ENCODE measurements at regions not wholly inside any gene's neighbourhood (a gene's known extent, or its start where the extent isn't known, plus 50 kb on each side); places are given as distances from the start of the nearest gene placed in this dataset.

DNA sequence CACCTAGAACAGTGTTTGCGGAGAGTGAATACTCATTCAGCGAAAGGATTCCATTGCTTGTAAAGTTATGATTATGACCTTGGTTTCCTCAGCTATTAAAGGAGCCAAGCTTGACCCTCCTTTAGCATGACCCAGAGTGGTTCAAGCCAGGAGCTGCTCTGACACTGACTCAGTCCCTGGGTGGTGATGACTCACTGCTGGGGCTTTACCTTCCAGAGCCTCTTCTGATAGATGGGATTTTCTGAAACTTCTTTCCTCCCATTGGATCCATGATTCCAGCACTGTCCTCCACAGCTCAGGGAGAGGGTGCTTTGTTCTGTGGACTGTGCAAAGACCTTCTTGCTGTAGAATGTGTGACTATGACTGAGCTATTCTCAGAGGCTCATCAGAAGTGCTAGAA, 77.4 kb downstream of the S1PR1 start:
- TF ChIP-seq ESRRA (IDR thresholded peaks at IDR 0.05; ENCODE audit: borderline replicate concordance, low read length) (no peak), NFE2L2 (conservative IDR thresholded peaks at IDR 0.05; ENCODE audit: low read length) (no peak), ZC3H11A (IDR thresholded peaks at IDR 0.05) (no peak), RCOR1 (IDR thresholded peaks at IDR 0.05; ENCODE audit: low read depth, low read length) (no peak), HDAC2 (IDR thresholded peaks at IDR 0.05) (no peak), CHD2 (IDR thresholded peaks at IDR 0.05; ENCODE audit: low read length, partially characterized antibody) (no peak), POLR2A (IDR thresholded peaks at IDR 0.05; ENCODE audit: low read length) (no peak), EP300 (IDR thresholded peaks at IDR 0.05) (no peak)
- TF ChIP-seq, protein P1, sequence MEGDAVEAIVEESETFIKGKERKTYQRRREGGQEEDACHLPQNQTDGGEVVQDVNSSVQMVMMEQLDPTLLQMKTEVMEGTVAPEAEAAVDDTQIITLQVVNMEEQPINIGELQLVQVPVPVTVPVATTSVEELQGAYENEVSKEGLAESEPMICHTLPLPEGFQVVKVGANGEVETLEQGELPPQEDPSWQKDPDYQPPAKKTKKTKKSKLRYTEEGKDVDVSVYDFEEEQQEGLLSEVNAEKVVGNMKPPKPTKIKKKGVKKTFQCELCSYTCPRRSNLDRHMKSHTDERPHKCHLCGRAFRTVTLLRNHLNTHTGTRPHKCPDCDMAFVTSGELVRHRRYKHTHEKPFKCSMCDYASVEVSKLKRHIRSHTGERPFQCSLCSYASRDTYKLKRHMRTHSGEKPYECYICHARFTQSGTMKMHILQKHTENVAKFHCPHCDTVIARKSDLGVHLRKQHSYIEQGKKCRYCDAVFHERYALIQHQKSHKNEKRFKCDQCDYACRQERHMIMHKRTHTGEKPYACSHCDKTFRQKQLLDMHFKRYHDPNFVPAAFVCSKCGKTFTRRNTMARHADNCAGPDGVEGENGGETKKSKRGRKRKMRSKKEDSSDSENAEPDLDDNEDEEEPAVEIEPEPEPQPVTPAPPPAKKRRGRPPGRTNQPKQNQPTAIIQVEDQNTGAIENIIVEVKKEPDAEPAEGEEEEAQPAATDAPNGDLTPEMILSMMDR (IDR thresholded peaks at IDR 0.05): no peak
- TF ChIP-seq, protein P2, sequence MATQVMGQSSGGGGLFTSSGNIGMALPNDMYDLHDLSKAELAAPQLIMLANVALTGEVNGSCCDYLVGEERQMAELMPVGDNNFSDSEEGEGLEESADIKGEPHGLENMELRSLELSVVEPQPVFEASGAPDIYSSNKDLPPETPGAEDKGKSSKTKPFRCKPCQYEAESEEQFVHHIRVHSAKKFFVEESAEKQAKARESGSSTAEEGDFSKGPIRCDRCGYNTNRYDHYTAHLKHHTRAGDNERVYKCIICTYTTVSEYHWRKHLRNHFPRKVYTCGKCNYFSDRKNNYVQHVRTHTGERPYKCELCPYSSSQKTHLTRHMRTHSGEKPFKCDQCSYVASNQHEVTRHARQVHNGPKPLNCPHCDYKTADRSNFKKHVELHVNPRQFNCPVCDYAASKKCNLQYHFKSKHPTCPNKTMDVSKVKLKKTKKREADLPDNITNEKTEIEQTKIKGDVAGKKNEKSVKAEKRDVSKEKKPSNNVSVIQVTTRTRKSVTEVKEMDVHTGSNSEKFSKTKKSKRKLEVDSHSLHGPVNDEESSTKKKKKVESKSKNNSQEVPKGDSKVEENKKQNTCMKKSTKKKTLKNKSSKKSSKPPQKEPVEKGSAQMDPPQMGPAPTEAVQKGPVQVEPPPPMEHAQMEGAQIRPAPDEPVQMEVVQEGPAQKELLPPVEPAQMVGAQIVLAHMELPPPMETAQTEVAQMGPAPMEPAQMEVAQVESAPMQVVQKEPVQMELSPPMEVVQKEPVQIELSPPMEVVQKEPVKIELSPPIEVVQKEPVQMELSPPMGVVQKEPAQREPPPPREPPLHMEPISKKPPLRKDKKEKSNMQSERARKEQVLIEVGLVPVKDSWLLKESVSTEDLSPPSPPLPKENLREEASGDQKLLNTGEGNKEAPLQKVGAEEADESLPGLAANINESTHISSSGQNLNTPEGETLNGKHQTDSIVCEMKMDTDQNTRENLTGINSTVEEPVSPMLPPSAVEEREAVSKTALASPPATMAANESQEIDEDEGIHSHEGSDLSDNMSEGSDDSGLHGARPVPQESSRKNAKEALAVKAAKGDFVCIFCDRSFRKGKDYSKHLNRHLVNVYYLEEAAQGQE (IDR thresholded peaks at IDR 0.05): no peak
- TF ChIP-seq, protein P3, sequence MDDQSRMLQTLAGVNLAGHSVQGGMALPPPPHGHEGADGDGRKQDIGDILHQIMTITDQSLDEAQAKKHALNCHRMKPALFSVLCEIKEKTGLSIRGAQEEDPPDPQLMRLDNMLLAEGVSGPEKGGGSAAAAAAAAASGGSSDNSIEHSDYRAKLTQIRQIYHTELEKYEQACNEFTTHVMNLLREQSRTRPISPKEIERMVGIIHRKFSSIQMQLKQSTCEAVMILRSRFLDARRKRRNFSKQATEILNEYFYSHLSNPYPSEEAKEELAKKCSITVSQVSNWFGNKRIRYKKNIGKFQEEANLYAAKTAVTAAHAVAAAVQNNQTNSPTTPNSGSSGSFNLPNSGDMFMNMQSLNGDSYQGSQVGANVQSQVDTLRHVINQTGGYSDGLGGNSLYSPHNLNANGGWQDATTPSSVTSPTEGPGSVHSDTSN (IDR thresholded peaks at IDR 0.05): no peak

Measured in A549 (cell line).